GM12865 (cell line): ENCODE measurements at regions not wholly inside any gene's neighbourhood (a gene's known extent, or its start where the extent isn't known, plus 50 kb on each side); places are given as distances from the start of the nearest gene placed in this dataset.

ENCODE experiments used
- DNase-seq: peaks from one replicate; pipeline ENCODE4 v3.0.0; 2010; ENCODE audit warnings: low read depth
- H3K4me3 ChIP-seq: 2 replicates; pipeline ENCODE4 v1.5.1; 2011; ENCODE audit warnings: mild to moderate bottlenecking, low read depth, low read length, control low read depth
- CTCF ChIP-seq: IDR thresholded peaks from 2 replicates; pipeline ENCODE4 v1.5.1; 2011; ENCODE audit warnings: low read length, control low read depth, low read depth, inconsistent platforms; ENCODE audit not compliant: insufficient read depth; ENCODE audit errors: missing control alignments

- no peak for DNase-seq
- H3K4me3 ChIP-seq: no peak overlapping the region
- TF ChIP-seq CTCF: no peak
These were observed 251.5 kb downstream of the SOX4 start for GRCh38 chr6:21845018-21845417.

GRCh38 chr6:21845439-21846140 lies 252.0 kb downstream of the SOX4 start:
- DNase-seq: no peak
- no peak overlapping the region for H3K4me3 ChIP-seq
- TF ChIP-seq CTCF: no peak

GRCh38 chr6:21846541-21847451 lies 253.2 kb downstream of the SOX4 start:
- no peak overlapping the region for H3K4me3 ChIP-seq

GRCh38 chr6:21847711-21848480 lies 254.3 kb downstream of the SOX4 start:
- no peak for TF ChIP-seq CTCF
- DNase-seq: no peak
- no peak overlapping the region for H3K4me3 ChIP-seq

More at GRCh38 chr6:21846541-21847451, 253.2 kb downstream of the SOX4 start:
- TF ChIP-seq CTCF: no peak
- peak; percentile 56 for DNase-seq

GRCh38 chr6:21850691-21851090 lies 257.1 kb downstream of the SOX4 start:
- no peak overlapping the region for H3K4me3 ChIP-seq
- no peak for TF ChIP-seq CTCF
- DNase-seq: no peak

GRCh38 chr6:21855811-21856455 lies 262.4 kb downstream of the SOX4 start:
- no peak for TF ChIP-seq CTCF
- H3K4me3 ChIP-seq: no peak overlapping the region
- no peak for DNase-seq
